OCI-LY1 (cell line): ENCODE measurements at regions not wholly inside any gene's neighbourhood (a gene's known extent, or its start where the extent isn't known, plus 50 kb on each side); places are given as distances from the start of the nearest gene placed in this dataset.

ENCODE experiments used
- EZH2 ChIP-seq: fragments of 200-600 bp; sonication (generic), shearing (Covaris generic); IDR thresholded peaks from 2 replicates; pipeline ENCODE4 v1.8.0; 2017; ENCODE audit warnings: borderline replicate concordance, mixed run types, mild to moderate bottlenecking, antibody characterized with exemption, low read length, moderate library complexity, mixed read lengths
- TF ChIP-seq, protein P1 (sequence below): fragments of 200-600 bp; sonication (generic), shearing (Covaris generic); IDR thresholded peaks from 2 replicates; pipeline ENCODE4 v1.5.1; 2017; ENCODE audit warnings: mild to moderate bottlenecking, antibody characterized with exemption, low read length, moderate library complexity, mixed read lengths

DNA sequence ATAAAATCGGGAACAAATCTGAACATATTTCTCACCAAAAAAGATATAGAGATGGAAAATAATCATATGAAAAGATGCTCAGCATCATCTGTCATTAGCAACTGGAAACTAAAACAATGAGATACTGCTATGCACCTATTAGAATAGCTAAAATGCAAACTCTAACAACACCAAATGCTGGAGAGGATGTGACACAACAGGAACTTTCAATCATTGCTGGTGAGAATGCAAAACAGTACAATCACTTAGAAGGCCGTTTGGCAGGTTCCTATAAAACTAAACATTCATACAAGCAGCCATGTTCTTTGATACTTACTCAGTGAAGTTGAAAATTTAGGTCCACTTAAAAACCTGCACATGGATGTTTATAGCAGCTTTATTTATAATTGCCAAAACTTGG is 67.0 kb downstream of the FAM50B start:
- TF ChIP-seq, protein P1, sequence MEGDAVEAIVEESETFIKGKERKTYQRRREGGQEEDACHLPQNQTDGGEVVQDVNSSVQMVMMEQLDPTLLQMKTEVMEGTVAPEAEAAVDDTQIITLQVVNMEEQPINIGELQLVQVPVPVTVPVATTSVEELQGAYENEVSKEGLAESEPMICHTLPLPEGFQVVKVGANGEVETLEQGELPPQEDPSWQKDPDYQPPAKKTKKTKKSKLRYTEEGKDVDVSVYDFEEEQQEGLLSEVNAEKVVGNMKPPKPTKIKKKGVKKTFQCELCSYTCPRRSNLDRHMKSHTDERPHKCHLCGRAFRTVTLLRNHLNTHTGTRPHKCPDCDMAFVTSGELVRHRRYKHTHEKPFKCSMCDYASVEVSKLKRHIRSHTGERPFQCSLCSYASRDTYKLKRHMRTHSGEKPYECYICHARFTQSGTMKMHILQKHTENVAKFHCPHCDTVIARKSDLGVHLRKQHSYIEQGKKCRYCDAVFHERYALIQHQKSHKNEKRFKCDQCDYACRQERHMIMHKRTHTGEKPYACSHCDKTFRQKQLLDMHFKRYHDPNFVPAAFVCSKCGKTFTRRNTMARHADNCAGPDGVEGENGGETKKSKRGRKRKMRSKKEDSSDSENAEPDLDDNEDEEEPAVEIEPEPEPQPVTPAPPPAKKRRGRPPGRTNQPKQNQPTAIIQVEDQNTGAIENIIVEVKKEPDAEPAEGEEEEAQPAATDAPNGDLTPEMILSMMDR = no peak
- TF ChIP-seq EZH2 = no peak
